ENCODE measurements at regions not wholly inside any gene's neighbourhood (a gene's known extent, or its start where the extent isn't known, plus 50 kb on each side); places are given as distances from the start of the nearest gene placed in this dataset.

DNA sequence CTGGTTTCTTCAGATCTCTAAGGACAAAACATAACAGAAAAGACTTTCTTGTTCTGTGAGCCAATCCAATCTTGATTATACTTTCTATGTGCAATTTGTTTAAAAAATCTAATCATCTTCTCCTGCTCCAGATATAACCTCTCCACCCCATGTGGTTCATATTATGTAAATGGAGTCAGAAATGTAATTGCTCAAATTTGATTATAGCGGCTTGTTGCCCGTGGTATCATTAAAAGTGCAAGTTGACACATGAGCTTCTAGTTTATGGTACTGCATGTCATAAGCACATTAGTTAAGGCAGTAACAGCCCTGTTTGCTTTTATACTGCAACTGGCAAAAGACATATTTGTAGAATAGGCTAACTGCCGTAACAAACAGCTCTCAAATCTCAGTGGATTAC is 715.1 kb upstream of the CDH7 start:
- H3K4me2 ChIP-seq (ENCODE audit: low read length) = no peak overlapping the region
- no peak overlapping the region for H3K4me3 ChIP-seq (ENCODE audit: low read length)
- H3K4me1 ChIP-seq (ENCODE audit: control insufficient read depth, insufficient read depth, low read length) = no peaks in the 10 kb centered on the region
- H3K9me3 ChIP-seq (replicated peaks; ENCODE audit: low read length) = no peaks in the 10 kb centered on the region
- no peaks in the 10 kb centered on the region for H3K36me3 ChIP-seq (ENCODE audit: insufficient read depth, low read length)
- H3K27me3 ChIP-seq (ENCODE audit: control insufficient read depth, insufficient read depth, low read length) = no peaks in the 10 kb centered on the region
- H3K9ac ChIP-seq (ENCODE audit: low read depth, low read length) = no peak overlapping the region

DNA sequence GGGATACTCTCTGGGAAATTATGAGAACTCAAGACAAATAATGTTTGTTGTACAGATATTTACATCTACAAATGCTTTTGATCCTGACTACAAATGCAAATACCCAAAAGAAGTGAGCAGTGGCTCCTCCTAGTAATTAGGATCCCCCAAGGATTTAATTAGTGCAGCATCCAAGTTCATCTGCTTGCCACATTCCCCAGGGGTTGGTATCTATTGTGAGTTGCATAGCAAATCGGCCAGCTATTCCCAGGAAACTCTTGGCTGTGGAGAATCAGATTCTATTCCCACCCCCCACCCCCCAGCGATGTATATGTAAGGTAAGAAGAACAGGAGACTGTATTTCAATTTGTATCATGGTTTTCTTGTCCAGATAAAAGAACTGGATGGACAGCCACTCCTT is 725.1 kb upstream of the CDH7 start:
- Histone ChIP-seq H3K9ac (ENCODE audit: low read depth, low read length) (no peak overlapping the region), H3K27me3 (ENCODE audit: control insufficient read depth, insufficient read depth, low read length) (no peaks in the 10 kb centered on the region), H3K9me3 (replicated peaks; ENCODE audit: low read length) (peaks cover 4% of the 10 kb centered on the region), H3K4me3 (ENCODE audit: low read length) (no peak overlapping the region), H3K4me2 (ENCODE audit: low read length) (no peak overlapping the region), H3K4me1 (ENCODE audit: control insufficient read depth, insufficient read depth, low read length) (no peaks in the 10 kb centered on the region), H3K36me3 (ENCODE audit: insufficient read depth, low read length) (no peaks in the 10 kb centered on the region)

DNA sequence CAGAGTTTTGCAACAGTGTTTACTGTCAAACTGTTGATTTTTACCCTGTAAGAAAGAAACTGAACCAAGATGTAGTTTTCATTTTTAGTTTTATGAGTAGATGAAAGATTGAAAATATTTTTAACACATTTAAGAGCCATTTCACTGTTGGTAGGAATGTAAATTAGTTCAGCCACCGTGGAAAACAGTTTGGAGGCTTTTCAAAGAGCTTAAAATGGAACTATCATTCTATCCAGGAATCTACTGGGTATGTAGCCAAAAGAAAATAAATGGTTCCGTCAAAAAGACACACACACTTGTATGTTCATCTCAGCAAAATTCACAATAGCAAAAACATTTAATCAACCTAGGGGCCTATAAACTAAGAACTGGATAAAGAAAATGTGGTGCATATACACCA is 729.8 kb upstream of the CDH7 start:
- Histone ChIP-seq H3K4me1 (ENCODE audit: control insufficient read depth, insufficient read depth, low read length) (no peaks in the 10 kb centered on the region), H3K27me3 (ENCODE audit: control insufficient read depth, insufficient read depth, low read length) (no peaks in the 10 kb centered on the region), H3K4me2 (ENCODE audit: low read length) (no peak overlapping the region), H3K9ac (ENCODE audit: low read depth, low read length) (no peak overlapping the region), H3K4me3 (ENCODE audit: low read length) (no peak overlapping the region), H3K36me3 (ENCODE audit: insufficient read depth, low read length) (no peaks in the 10 kb centered on the region), H3K9me3 (replicated peaks; ENCODE audit: low read length) (peaks cover 4% of the 10 kb centered on the region)

DNA sequence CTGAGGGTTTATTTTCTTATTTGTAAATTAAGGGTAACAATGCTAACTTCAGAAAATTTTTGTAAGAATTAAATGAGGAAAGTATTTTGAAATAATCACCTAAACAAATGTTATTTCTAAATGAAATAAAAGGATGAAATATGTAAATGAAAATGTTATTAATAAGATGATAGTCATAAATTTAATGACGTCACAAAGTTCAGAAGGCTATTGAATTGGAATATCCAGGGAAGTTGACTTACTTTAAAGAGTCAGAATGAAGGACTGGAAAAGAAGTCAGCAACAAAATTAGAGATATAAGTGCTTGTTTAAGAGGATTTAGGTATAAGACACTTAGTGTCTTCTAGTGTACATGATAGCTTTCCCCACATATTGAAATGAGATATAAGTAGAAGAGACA is 732.6 kb upstream of the CDH7 start:
- Histone ChIP-seq H3K9ac (ENCODE audit: low read depth, low read length) (no peak overlapping the region), H3K36me3 (ENCODE audit: insufficient read depth, low read length) (no peaks in the 10 kb centered on the region), H3K4me3 (ENCODE audit: low read length) (no peak overlapping the region), H3K9me3 (replicated peaks; ENCODE audit: low read length) (peaks cover 4% of the 10 kb centered on the region), H3K4me1 (ENCODE audit: control insufficient read depth, insufficient read depth, low read length) (no peaks in the 10 kb centered on the region), H3K4me2 (ENCODE audit: low read length) (no peak overlapping the region), H3K27me3 (ENCODE audit: control insufficient read depth, insufficient read depth, low read length) (no peaks in the 10 kb centered on the region)

DNA sequence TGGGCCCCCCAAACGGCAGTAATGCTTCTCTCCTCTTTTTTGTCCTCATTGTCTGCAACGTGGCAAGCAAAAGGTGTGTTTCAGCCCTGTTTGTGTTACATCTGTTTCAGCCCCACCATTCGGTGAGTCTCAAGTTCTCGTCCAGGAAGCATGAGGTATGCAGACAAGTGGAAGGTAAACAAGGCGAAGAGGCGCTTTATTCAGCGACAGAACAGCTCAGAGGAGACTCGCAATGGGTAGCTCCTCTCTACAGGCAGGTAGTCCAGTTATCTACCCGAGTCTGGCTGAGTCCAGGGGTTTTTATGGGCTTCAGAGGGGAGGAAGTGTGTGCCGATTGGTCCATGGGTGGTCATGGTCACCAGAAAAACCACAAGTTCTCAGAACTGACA is 733.4 kb upstream of the CDH7 start:
- Histone ChIP-seq H3K4me3 (ENCODE audit: low read length) (no peak overlapping the region), H3K27me3 (ENCODE audit: control insufficient read depth, insufficient read depth, low read length) (no peaks in the 10 kb centered on the region)

DNA sequence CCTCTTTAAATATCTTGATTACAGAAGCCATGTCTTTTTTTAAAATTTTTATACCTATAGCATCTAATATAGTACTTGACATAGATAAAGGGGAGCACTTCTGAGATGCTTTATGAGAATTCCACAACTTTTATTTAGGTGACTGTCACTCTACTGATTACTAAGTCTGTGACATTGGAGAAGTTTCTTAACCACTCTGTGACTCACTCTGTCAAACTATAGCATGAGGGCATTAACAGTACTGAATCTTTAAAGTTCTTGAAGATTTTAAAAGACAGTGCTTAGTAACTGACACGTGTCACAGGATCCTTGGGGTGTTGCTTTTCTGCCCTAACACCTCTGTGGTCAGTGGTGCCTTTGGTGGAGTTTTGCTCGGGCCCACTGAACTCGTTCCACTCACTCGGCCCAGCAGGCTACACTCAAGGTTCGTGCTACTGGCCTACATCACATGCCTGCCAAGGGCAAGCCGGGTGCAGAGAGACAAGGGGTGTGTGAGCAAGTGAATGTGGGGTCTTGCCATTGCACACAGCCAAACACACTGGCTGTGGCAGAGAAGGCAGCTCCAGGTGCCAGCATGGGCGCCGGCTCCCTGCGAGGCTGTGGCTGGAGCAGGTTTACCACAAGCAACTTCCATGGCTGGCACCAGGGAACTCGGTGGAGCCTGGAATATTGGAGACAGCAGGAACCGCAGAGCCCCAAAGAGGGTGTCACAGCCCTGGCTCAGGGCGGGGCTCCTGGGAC is 734.0 kb upstream of the CDH7 start:
- Histone ChIP-seq H3K36me3 (ENCODE audit: insufficient read depth, low read length) (no peaks in the 10 kb centered on the region), H3K27me3 (ENCODE audit: control insufficient read depth, insufficient read depth, low read length) (no peaks in the 10 kb centered on the region), H3K4me2 (ENCODE audit: low read length) (no peak overlapping the region), H3K9me3 (replicated peaks; ENCODE audit: low read length) (peaks cover 4% of the 10 kb centered on the region), H3K4me1 (ENCODE audit: control insufficient read depth, insufficient read depth, low read length) (no peaks in the 10 kb centered on the region), H3K4me3 (ENCODE audit: low read length) (no peak overlapping the region), H3K9ac (ENCODE audit: low read depth, low read length) (no peak overlapping the region)

More for the DNA sequence above, 733.4 kb upstream of the CDH7 start:
- no peak overlapping the region for H3K4me2 ChIP-seq (ENCODE audit: low read length)
- H3K9ac ChIP-seq (ENCODE audit: low read depth, low read length) = no peak overlapping the region
- no peaks in the 10 kb centered on the region for H3K4me1 ChIP-seq (ENCODE audit: control insufficient read depth, insufficient read depth, low read length)
- H3K36me3 ChIP-seq (ENCODE audit: insufficient read depth, low read length) = no peaks in the 10 kb centered on the region
- H3K9me3 ChIP-seq (replicated peaks; ENCODE audit: low read length) = peaks cover 4% of the 10 kb centered on the region

DNA sequence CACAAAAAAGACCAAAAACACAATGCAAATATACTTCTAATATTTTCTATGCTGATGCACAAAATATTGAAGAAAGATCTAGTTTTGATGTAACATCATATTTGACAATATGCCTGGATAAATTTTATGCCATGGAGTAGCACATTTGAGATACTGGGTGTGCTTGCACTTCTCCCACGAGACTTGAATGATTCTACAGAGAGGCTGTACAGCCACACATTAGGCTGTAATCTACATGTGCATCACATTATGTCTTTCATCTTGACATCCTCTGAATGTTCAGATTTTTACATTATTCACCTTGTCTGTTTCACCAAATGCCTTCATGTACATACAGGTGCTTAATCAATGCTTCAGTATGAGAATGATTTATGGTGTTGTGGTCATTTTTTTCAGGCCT is 756.4 kb upstream of the CDH7 start:
- Histone ChIP-seq H3K9ac (ENCODE audit: low read depth, low read length) (no peak overlapping the region), H3K36me3 (ENCODE audit: insufficient read depth, low read length) (no peaks in the 10 kb centered on the region), H3K4me1 (ENCODE audit: control insufficient read depth, insufficient read depth, low read length) (no peaks in the 10 kb centered on the region), H3K27me3 (ENCODE audit: control insufficient read depth, insufficient read depth, low read length) (no peaks in the 10 kb centered on the region), H3K9me3 (replicated peaks; ENCODE audit: low read length) (no peaks in the 10 kb centered on the region), H3K4me3 (ENCODE audit: low read length) (no peak overlapping the region), H3K4me2 (ENCODE audit: low read length) (no peak overlapping the region)

DNA sequence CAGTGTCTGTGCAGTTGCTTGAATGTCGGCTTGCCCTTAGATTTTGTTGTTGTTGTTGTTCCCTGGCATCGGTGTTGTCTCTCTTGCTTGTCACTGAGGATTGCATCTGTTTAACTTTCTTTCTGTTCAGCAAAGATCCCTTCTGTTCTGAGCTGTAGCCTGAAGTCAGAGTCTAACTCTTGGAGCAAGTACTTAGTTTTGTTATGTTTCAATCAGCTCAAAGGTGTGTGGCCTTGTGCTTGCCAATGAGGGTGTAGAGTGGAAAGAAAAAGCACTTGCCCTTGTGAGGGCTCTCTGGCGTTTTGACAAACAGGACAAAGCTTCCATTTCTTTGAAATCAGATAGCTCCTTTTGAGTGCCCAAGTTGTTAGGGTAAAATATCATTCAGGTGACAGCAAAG is 757.1 kb upstream of the CDH7 start:
- no peak overlapping the region for H3K9ac ChIP-seq (ENCODE audit: low read depth, low read length)
- no peak overlapping the region for H3K4me3 ChIP-seq (ENCODE audit: low read length)
- H3K9me3 ChIP-seq (replicated peaks; ENCODE audit: low read length) = no peaks in the 10 kb centered on the region
- no peaks in the 10 kb centered on the region for H3K27me3 ChIP-seq (ENCODE audit: control insufficient read depth, insufficient read depth, low read length)
- H3K4me2 ChIP-seq (ENCODE audit: low read length) = no peak overlapping the region
- no peaks in the 10 kb centered on the region for H3K4me1 ChIP-seq (ENCODE audit: control insufficient read depth, insufficient read depth, low read length)
- no peaks in the 10 kb centered on the region for H3K36me3 ChIP-seq (ENCODE audit: insufficient read depth, low read length)

DNA sequence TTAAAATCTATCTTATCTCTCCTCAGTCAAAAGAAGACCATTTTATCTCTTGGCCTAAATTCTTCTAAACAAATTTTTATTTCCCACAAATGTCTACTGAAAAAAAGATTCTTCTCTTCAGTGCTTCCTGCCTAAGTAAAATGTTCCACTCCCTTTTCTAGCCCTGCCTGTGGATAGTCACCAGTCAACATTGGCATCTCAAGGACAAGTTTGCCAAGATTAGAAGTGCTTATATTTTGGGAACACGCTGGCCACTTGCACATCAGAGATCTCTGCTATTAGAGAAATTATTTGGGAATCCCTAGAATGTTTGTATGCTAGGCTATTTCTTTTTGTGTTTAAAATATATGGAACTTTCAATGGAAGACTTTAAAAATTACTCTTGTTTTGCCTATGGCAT is 758.2 kb upstream of the CDH7 start:
- Histone ChIP-seq H3K4me3 (ENCODE audit: low read length) (no peak overlapping the region), H3K9me3 (replicated peaks; ENCODE audit: low read length) (no peaks in the 10 kb centered on the region), H3K4me1 (ENCODE audit: control insufficient read depth, insufficient read depth, low read length) (no peaks in the 10 kb centered on the region), H3K9ac (ENCODE audit: low read depth, low read length) (no peak overlapping the region), H3K36me3 (ENCODE audit: insufficient read depth, low read length) (no peaks in the 10 kb centered on the region), H3K4me2 (ENCODE audit: low read length) (no peak overlapping the region), H3K27me3 (ENCODE audit: control insufficient read depth, insufficient read depth, low read length) (no peaks in the 10 kb centered on the region)

DNA sequence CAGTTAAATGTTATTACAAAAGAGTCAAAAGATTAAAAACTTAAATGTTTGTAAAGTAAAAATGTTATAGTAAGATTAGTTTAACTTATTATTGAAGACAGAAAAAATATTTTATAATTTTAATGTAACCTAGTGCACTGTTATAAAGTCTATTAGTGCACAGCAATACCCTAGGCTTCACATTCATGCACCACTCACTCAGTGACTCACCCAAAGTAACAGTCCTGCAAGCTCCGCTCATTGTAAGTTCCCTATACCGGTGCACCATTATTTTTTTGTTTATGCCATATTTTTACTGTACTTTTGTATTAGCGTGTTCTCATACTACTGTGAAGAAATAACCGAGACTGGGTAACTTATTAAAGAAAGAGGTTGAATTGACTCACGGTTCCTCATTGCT is 759.7 kb upstream of the CDH7 start:
- no peaks in the 10 kb centered on the region for H3K27me3 ChIP-seq (ENCODE audit: control insufficient read depth, insufficient read depth, low read length)
- H3K4me1 ChIP-seq (ENCODE audit: control insufficient read depth, insufficient read depth, low read length) = no peaks in the 10 kb centered on the region
- no peak overlapping the region for H3K4me2 ChIP-seq (ENCODE audit: low read length)
- H3K4me3 ChIP-seq (ENCODE audit: low read length) = no peak overlapping the region
- H3K9me3 ChIP-seq (replicated peaks; ENCODE audit: low read length) = no peaks in the 10 kb centered on the region
- no peaks in the 10 kb centered on the region for H3K36me3 ChIP-seq (ENCODE audit: insufficient read depth, low read length)
- H3K9ac ChIP-seq (ENCODE audit: low read depth, low read length) = no peak overlapping the region

DNA sequence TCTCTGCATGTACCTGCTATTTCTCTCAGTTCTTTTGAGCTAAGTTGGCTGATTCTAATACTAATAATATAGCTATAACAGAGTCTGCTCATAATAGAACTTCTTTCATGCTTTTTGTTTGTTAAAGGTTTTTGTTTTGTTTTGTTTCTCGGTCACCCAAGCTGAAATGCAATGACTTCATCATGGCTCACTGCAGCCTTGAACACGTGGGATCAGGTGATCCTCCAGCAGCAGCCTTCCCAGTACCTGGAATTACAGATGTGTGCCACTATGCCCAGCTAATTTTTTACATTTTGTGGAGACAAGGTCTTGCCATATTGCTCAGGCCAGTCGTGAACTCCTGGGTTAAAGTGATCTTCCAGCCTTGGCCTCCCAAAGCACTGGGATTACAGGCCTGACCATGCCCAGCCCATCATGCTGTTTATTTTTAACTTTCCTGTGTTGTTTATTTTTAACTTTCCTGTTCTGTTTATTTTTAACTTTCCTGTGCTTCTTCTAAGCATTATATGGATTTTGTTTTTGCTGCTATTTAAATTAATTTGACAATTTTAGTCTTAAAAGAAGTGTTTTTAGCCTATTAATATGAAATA is 763.8 kb upstream of the CDH7 start:
- Histone ChIP-seq H3K4me3 (ENCODE audit: low read length) (no peak overlapping the region), H3K27me3 (ENCODE audit: control insufficient read depth, insufficient read depth, low read length) (no peaks in the 10 kb centered on the region), H3K4me2 (ENCODE audit: low read length) (no peak overlapping the region), H3K9ac (ENCODE audit: low read depth, low read length) (no peak overlapping the region), H3K4me1 (ENCODE audit: control insufficient read depth, insufficient read depth, low read length) (no peaks in the 10 kb centered on the region), H3K9me3 (replicated peaks; ENCODE audit: low read length) (no peaks in the 10 kb centered on the region), H3K36me3 (ENCODE audit: insufficient read depth, low read length) (no peaks in the 10 kb centered on the region)
